Loucy (cell line): ENCODE measurements at regions not wholly inside any gene's neighbourhood (a gene's known extent, or its start where the extent isn't known, plus 50 kb on each side); places are given as distances from the start of the nearest gene placed in this dataset.

Experiments
- H2AFZ ChIP-seq: fragments of 200-600 bp; sonication (generic); 2 replicates; pipeline ENCODE4 v1.6.0; 2016; ENCODE audit warnings: antibody characterized with exemption, mild to moderate bottlenecking, low read length, moderate library complexity
- H3F3A ChIP-seq: fragments of 200-600 bp; 2 replicates; pipeline ENCODE4 v1.6.0; 2016; ENCODE audit warnings: antibody characterized with exemption, low read depth, mild to moderate bottlenecking
- H3K27me3 ChIP-seq: fragments of 200-600 bp; sonication (generic); 2 replicates; pipeline ENCODE4 v1.6.1; 2014; ENCODE audit warnings: low read length, mild to moderate bottlenecking; ENCODE audit not compliant: insufficient read depth, poor library complexity, severe bottlenecking
- H3K36me3 ChIP-seq: fragments of 200-600 bp; sonication (generic); 2 replicates; pipeline ENCODE4 v1.6.1; 2016; ENCODE audit warnings: low read length; ENCODE audit not compliant: insufficient read depth
- H3K4me1 ChIP-seq: fragments of 200-600 bp; sonication (generic); 2 replicates; pipeline ENCODE4 v1.5.1; 2014; ENCODE audit warnings: low read length, mild to moderate bottlenecking; ENCODE audit not compliant: insufficient read depth, poor library complexity, severe bottlenecking
- H3K4me2 ChIP-seq: fragments of 200-600 bp; sonication (generic); 2 replicates; pipeline ENCODE4 v1.6.0; 2014; ENCODE audit warnings: antibody characterized with exemption, low read length, low read depth, mild to moderate bottlenecking; ENCODE audit not compliant: poor library complexity, severe bottlenecking
- H3K4me3 ChIP-seq: fragments of 200-600 bp; sonication (generic); 2 replicates; pipeline ENCODE4 v1.5.1; 2014; ENCODE audit warnings: low read length, mild to moderate bottlenecking, mixed read lengths; ENCODE audit not compliant: poor library complexity, severe bottlenecking
- H3K79me2 ChIP-seq: fragments of 200-600 bp; sonication (generic); 2 replicates; pipeline ENCODE4 v1.6.1; 2014; ENCODE audit warnings: low read length; ENCODE audit not compliant: insufficient read depth
- H3K9ac ChIP-seq: fragments of 200-600 bp; sonication (generic); 2 replicates; pipeline ENCODE4 v1.6.0; 2014; ENCODE audit warnings: mild to moderate bottlenecking, low read depth, low read length, moderate library complexity; ENCODE audit not compliant: poor library complexity, severe bottlenecking
- H3K9me2 ChIP-seq: fragments of 200-600 bp; sonication (generic); replicated peaks from 2 replicates; pipeline ENCODE4 v1.6.1; 2016; ENCODE audit warnings: low read depth, low read length, mixed read lengths
- H3K9me3 ChIP-seq: fragments of 200-600 bp; sonication (generic); 2 replicates; pipeline ENCODE4 v1.6.1; 2014; ENCODE audit warnings: mild to moderate bottlenecking, antibody characterized with exemption, low read length, low read depth; ENCODE audit not compliant: insufficient read depth
- H4K20me1 ChIP-seq: fragments of 200-600 bp; sonication (generic); 2 replicates; pipeline ENCODE4 v1.6.0; 2014; ENCODE audit warnings: antibody characterized with exemption, low read length, mild to moderate bottlenecking; ENCODE audit not compliant: insufficient read depth, poor library complexity, severe bottlenecking
- EZH2phosphoT487 ChIP-seq: fragments of 200-600 bp; IDR thresholded peaks from 2 replicates; pipeline ENCODE4 v1.6.1; 2018; ENCODE audit warnings: antibody characterized with exemption, mild to moderate bottlenecking, moderate library complexity, borderline replicate concordance
- TF ChIP-seq, protein P1 (sequence below): fragments of 200-600 bp; sonication (generic); conservative IDR thresholded peaks from 2 replicates; pipeline ENCODE4 v1.5.1; 2014; ENCODE audit warnings: mild to moderate bottlenecking, antibody characterized with exemption, low read length

GRCh38 chr22:27642104-27642800 is 159.3 kb downstream of the MN1 start:
- Histone ChIP-seq H3K9me3 (no peaks in the 10 kb centered on the region), H3K9ac (no peak overlapping the region), H3F3A (no peaks in the 10 kb centered on the region), H3K79me2 (no peaks in the 10 kb centered on the region), H2AFZ (no peak overlapping the region), H3K4me1 (no peaks in the 10 kb centered on the region), H4K20me1 (no peaks in the 10 kb centered on the region), H3K36me3 (no peaks in the 10 kb centered on the region), H3K27me3 (no peaks in the 10 kb centered on the region), H3K9me2 (no peaks in the 10 kb centered on the region), H3K4me3 (no peak overlapping the region), H3K4me2 (no peak overlapping the region)
- no peak for TF ChIP-seq EZH2phosphoT487
- TF ChIP-seq, protein P1, sequence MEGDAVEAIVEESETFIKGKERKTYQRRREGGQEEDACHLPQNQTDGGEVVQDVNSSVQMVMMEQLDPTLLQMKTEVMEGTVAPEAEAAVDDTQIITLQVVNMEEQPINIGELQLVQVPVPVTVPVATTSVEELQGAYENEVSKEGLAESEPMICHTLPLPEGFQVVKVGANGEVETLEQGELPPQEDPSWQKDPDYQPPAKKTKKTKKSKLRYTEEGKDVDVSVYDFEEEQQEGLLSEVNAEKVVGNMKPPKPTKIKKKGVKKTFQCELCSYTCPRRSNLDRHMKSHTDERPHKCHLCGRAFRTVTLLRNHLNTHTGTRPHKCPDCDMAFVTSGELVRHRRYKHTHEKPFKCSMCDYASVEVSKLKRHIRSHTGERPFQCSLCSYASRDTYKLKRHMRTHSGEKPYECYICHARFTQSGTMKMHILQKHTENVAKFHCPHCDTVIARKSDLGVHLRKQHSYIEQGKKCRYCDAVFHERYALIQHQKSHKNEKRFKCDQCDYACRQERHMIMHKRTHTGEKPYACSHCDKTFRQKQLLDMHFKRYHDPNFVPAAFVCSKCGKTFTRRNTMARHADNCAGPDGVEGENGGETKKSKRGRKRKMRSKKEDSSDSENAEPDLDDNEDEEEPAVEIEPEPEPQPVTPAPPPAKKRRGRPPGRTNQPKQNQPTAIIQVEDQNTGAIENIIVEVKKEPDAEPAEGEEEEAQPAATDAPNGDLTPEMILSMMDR = no peak

GRCh38 chr22:27643907-27644306 is 157.6 kb downstream of the MN1 start:
- Histone ChIP-seq H3F3A (no peaks in the 10 kb centered on the region), H3K4me1 (no peaks in the 10 kb centered on the region), H3K9me2 (no peaks in the 10 kb centered on the region), H3K9me3 (no peaks in the 10 kb centered on the region), H3K36me3 (no peaks in the 10 kb centered on the region), H2AFZ (no peak overlapping the region), H3K9ac (no peak overlapping the region), H3K4me2 (no peak overlapping the region), H4K20me1 (no peaks in the 10 kb centered on the region), H3K79me2 (no peaks in the 10 kb centered on the region), H3K4me3 (no peak overlapping the region), H3K27me3 (no peaks in the 10 kb centered on the region)
- no peak for TF ChIP-seq EZH2phosphoT487
- TF ChIP-seq, protein P1 = no peak

DNA sequence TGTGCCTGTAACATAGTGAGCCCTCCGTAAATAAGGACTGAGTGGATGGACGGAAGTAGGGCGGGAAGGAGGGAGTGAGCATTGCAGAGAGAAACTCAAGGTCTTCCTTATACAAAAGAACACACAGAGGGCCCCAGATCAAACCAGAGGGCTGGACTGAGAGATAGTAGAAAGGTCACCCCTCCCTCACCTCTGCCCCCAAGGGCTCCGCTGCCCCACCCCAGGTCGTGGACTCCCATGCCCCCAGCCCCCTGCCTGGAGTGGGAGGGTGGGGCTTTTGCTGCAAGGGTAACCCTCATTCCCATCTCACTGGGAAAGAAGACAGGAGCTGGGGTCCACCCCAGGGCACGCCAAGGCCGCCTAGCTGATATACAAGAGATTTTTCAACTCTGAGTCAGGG is 157.0 kb downstream of the MN1 start:
- no peak overlapping the region for H3K9ac ChIP-seq
- no peaks in the 10 kb centered on the region for H3K27me3 ChIP-seq

More for the DNA sequence above, 157.0 kb downstream of the MN1 start:
- Histone ChIP-seq H4K20me1 (no peaks in the 10 kb centered on the region), H3K9me3 (no peaks in the 10 kb centered on the region), H3K4me1 (no peaks in the 10 kb centered on the region), H3K36me3 (no peaks in the 10 kb centered on the region), H2AFZ (no peak overlapping the region), H3F3A (no peaks in the 10 kb centered on the region), H3K4me3 (no peak overlapping the region), H3K9me2 (no peaks in the 10 kb centered on the region), H3K79me2 (no peaks in the 10 kb centered on the region), H3K4me2 (no peak overlapping the region)
- TF ChIP-seq EZH2phosphoT487 = no peak
- TF ChIP-seq, protein P1 = no peak
